ENCODE measurements at regions not wholly inside any gene's neighbourhood (a gene's known extent, or its start where the extent isn't known, plus 50 kb on each side); places are given as distances from the start of the nearest gene placed in this dataset.
A peak's percentile ranks its signal among the peaks of the same experiment; 100 is the strongest.
"Not testable (repeated sequence)": the region's sequence is repeated elsewhere in the genome, so short reads cannot be mapped to it uniquely, and the experiment has no call there.

DNA sequence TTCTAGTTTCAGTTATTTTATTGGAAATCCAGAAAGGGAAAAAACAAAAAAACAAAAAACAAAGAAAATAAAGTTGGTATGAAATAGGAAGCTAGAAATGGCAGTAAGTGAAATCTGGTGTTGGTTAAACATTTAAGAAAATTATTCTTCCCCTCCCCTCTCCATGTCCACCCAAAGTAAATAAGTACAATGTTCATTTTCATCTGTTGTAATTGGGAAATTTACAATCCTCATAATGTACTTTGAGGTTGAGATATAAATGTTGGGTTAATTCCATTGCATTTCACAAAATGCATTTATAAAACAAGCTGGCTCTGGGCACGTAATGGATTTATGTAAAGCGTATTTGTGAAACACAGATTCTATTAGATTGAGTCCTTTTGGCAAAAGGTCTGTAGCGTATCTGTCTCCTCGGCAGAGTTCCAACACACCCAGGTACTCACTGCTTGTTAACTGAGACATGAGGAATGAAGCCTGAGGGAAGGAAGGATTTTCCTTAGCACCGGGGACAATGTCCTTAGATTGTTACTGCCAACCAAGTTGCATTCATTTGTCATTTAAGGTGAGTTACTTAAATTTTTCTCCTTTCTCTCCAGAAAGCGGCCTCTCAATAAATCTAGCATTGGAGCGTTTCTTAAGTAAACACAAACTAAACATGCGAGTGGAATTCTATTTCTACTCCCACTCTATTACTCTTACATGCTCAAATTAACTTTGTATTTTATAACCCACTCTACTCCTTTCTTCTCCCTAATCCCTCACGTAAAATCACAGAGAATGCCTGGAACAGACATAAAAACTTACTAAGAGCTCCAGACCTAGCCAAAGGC, 912.3 kb upstream of the WWC1 start:
- peak in 1 of 3 donors; percentile 3 for DNase-seq

DNA sequence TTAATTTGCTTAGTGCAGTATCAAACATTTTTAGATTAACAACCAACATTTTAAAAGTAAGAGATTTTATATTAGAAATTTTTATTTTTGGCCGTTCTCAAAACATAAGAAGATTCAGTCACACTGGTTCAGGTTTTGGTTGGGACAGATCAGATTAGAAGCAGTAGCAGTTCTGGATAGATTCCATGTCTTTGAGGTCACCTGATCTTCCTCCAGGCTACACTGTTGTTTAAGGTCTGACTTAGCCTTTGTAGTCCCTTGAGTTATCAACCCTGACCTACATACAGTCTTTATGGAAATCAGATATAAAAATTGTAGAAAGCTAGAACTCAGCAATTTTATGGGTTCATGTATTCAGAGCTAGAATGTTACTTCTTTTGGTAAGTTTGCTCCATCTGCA, 910.0 kb upstream of the WWC1 start:
- DNase-seq: no peak

- peak in 1 of 3 donors; percentile 23 for DNase-seq
Observed at GRCh38 chr5:167389537-167389936, 901.9 kb upstream of the WWC1 start.

GRCh38 chr5:167391286-167391685, 900.2 kb upstream of the WWC1 start:
- DNase-seq: not testable (repeated sequence)

DNA sequence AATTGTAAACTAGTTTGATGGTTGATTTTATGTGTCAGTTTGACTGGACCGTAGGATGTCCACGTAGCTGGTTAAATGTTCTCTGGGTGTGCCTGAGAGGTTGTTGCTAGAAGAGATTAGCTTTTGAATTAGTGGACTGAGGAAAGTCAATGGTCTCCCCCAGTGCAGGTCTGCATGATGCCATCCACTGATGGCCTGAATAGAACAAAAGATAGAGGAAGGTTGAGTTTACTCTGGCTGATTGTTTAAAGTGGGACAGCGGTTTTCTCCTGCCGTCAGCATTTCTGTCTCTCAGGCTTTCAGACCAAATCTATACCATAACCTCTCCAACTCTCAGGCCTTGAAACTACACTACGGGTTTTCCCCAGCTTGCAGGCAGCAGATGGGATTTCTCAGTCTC, 899.2 kb upstream of the WWC1 start:
- no peak for DNase-seq

- DNase-seq: no peak
Observed at GRCh38 chr5:167393358-167393757, 898.1 kb upstream of the WWC1 start.

- no peak for DNase-seq
Observed at GRCh38 chr5:167402671-167403070, 888.8 kb upstream of the WWC1 start.

GRCh38 chr5:167406513-167406912, 884.9 kb upstream of the WWC1 start:
- peak in 1 of 3 donors; percentile 5 for DNase-seq

DNA sequence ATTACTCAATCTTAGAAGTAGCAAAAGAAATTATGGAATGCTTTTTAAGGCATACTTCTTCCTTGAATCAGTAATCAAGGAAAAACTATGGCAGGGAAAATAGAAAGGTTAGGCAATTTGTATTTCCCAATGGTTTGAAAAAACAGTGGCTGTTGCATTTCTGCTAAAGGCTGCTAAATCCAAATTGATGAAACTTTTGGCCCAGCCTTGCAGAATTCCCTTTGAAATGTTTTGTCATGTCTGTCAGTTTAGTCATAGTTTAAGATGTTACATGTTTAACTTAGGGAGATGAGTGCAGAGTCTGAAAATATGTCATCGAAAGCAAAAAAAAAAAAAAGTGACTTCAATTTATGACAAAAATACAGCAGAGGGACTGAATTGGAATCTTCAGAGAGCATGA, 878.9 kb upstream of the WWC1 start:
- peak in 1 of 3 donors; percentile 41 for DNase-seq

DNA sequence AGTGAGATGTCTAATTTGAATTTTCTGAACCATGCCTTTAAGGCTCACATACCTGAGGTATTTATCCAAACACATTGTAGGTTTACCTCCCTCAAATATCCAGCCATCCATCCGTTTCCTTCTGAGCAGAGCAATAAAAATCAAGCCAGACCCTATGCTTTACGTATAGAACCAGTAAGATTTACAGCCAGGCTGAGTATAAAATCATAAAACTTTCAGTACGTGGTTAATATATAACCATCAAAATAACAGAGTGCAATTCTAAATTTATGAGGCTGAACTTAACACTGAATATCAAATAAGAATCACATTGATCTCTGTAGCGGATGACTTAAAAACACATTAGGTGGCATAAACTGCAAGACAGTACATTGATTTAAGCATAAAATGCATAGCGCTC, 877.9 kb upstream of the WWC1 start:
- DNase-seq: no peak

GRCh38 chr5:167414611-167415010, 876.8 kb upstream of the WWC1 start:
- DNase-seq: no peak

DNA sequence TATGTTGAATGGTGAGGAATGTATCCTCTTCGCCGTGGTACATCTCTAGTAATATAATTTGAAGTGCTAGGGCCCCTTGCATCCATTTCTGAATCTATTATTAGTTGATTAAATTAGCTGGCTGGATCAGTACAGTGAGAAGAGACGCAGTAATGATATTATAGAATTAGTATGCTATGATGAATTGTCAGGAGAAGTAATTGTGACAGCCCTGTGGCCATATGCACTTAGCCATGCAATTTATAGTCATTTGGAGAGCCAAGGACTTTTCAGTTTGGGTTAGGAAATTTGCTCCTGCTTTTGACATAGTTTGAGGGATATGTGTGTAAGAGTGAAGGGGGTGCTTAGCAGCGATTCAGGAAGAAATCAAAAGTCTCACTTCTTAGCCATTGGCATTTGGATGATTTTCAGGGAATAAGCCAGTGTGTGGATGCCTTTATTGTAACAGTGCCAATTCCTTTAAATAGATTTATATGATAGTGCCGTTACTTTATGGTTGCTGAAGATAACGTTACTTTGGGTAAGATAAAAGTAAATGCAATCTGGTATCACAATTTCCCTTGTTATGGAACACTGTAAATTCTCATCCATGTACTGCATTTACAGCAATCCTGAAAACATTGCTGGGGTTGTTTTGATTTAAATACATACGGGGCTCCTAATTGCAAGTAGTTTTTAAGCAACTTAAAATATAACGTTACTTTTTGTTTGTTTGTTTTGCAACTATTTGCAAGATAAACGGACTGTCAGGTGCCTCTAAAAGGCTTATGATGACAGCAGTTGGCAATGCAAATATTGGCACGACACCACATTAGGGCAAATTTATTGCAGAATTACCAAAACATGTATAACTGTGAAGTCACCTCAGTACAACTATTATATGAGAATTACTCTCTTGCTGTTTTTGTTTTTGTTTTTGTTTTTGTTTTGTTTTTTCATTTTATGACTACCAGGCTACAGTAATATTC, 875.4 kb upstream of the WWC1 start:
- no peak for DNase-seq

- no peak for DNase-seq
Observed at GRCh38 chr5:167417662-167418061, 873.8 kb upstream of the WWC1 start.

DNA sequence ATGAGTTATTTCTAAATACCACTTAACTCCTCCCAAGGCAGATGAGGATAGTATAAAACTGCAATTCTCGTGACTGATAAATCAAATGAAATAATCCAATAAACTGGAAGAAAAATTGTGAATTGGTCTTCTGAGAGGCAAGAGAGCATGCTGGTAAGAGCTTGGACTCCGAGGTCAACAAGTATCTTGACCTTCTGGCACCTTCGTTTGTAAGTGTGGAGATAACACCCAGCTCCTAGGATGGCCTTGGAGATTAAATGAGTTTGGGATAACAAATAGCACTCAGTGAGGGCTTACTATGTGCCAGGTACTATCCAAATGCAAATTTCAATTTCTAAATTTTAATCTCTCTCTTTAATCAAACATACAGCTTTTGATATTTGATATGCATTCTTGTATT, 866.3 kb upstream of the WWC1 start:
- DNase-seq: no peak

DNA sequence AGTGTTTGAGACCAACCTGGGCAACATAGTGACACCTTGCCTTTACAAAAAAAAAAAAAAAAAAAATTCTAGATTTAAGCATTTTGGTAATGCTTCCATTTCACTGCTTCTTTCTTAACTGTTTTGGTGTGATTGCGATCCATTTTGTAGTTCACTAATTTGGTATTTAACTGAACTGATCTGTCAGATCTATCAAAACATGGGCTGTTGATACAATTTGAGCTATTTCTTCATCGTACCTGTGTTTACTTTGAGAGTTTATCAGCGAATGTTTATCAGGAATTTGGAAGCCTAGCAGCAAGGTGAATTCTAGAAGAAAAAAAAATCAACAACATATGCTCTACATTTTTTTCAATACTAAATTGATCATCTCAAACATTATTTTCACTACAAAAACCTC, 864.9 kb upstream of the WWC1 start:
- no peak for DNase-seq

- not testable (repeated sequence) for DNase-seq
Observed at GRCh38 chr5:167427641-167428040, 863.8 kb upstream of the WWC1 start.

DNA sequence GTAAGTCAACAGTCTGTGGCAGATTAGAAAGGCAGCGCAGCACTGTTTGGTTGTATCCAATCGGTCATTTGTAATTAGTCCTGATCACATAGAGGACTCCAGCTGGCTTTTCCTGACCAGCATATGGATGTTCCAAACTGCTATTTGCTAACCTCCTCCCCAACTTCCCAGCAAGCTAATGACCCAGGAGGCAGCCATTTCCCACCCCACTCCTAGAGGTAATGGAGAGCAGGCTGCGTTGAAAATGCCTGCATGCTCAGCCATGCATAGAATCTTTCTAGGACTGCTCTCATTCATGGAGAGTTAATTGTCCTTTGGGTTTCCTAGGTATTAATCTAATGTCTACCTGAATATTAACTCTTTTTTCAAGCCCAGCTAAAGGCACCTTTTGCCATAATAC, 850.6 kb upstream of the WWC1 start:
- DNase-seq: no peak

DNA sequence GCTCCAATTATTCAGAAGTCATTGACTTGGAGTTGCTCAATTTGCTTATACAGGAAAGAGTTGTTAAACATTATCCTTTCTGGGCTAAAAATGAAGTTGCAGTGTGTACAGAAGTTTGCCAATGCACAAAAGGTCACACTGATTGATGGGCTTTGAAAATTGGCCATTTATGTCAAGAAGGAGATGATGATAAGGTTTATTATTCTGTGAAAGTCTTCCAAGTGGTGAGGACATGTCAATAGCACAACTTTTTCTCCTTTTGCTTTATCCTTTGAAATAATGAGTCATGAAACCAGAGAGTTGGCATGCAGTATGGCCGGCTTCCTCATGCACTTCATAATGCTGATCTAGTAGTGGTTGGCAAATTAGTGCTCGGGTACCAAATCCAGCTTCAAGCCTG, 848.5 kb upstream of the WWC1 start:
- DNase-seq: no peak

- DNase-seq: no peak
Observed at GRCh38 chr5:167447466-167448375, 843.7 kb upstream of the WWC1 start.

DNA sequence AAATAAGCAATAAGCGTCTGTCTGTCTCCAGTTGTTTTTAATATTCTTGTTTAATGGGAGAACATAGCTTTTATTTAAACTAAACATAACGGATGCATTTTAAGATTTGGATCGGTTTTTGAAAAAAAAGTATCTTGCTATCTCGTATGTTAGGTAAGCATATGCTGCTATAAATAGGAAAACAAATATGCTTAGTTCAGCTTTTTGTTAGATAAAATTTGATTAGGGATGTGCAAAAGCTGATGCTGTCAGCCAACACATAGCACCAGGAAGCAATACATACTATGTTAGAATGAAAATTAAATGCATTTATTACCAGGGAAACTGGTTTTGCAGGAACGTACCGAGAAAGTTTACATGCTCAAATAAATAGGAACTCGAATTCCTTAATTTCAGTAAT, 843.1 kb upstream of the WWC1 start:
- no peak for DNase-seq

DNA sequence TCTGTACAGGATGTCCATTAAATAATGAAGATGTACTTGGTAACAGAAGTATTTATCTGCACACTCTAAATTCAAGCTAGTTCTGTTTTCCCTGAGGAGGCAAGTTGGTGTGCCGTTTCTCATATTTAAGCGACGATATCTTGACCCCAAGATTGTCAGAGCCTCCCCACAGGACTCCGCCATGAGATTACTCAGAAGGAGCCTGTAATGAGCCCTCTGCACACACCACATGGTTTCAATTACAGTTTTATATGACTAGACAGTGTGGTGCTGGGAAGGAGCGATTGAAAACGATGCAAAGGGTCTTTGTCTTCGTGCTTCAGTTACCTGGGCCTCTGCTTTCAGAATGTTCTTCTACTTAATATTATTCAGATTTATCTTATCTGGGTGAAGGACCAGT, 840.4 kb upstream of the WWC1 start:
- DNase-seq: peak in 2 of 3 donors; percentile 18 to 79

GRCh38 chr5:167452136-167452535, 839.3 kb upstream of the WWC1 start:
- DNase-seq: peak in 1 of 3 donors; percentile 71

Measured in muscle of back (tissue), 3 donors.